ENCODE measurements at regions not wholly inside any gene's neighbourhood (a gene's known extent, or its start where the extent isn't known, plus 50 kb on each side); places are given as distances from the start of the nearest gene placed in this dataset.
"Not testable (repeated sequence)": the region's sequence is repeated elsewhere in the genome, so short reads cannot be mapped to it uniquely, and the experiment has no call there.

- no peak for DNase-seq (ENCODE audit: low spot score)
These were observed 744.8 kb upstream of the HS3ST1 start for GRCh38 chr4:12173496-12173895.

- no peak for DNase-seq (ENCODE audit: low spot score)
These were observed 743.7 kb upstream of the HS3ST1 start for GRCh38 chr4:12172198-12172973.

DNA sequence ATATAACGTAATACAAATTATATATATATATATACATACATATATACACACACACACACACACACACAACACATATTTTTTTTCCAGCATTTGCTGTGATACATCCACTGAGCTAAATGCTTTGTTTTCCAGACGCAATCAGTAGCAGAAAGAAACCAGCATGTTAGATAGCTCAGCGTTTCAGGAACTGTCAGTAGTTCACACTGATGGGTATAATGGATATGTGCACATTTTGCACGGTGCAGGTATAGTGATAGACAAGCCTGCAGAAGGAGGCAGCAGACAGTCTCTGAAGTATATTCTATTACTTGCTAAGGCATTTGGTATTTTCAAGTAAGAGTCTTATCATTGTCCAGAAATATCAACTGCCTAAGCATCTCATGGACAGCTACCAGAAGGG is 741.6 kb upstream of the HS3ST1 start:
- DNase-seq (ENCODE audit: low spot score), result no peak

DNA sequence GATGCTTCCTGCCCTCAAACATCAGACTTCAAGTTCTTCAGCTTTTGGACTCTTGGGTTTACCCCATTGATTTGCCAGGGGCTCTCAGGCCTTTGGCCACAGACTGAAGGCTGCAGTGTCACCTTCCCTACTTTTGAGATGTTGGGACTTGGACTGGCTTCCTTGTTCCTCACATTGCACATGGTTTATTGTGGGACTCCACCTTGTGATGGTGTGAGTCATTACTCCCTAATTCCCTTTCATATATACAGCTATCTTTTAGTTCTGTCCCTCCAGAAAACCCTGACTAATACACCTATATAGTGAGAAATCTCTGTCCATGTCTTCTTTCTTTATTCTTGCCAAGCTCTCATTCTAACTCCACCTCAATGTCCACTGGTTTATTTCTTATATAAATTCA is 736.9 kb upstream of the HS3ST1 start:
- no peak for DNase-seq (ENCODE audit: low spot score)

GRCh38 chr4:12146339-12146738 is 717.6 kb upstream of the HS3ST1 start:
- no peak for DNase-seq (ENCODE audit: low spot score)

DNA sequence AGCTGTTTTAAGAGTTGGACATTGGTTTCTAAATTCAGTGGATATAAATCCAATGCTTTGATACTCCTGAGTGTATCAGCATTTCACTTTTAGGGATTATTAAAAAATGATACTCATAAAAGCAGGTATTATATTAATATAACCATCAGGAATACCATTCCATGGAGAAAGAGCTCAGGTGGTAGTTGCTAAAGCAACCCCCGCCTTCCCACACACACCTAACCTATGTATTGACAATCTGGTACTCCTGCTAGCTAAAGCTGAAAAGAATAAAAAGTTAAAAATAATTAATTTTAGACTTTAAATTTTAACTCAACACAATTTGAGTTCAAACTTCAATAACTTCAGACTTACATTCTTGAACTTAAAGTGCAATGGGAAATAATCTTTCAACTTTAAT is 717.1 kb upstream of the HS3ST1 start:
- no peak for DNase-seq (ENCODE audit: low spot score)

- no peak for DNase-seq (ENCODE audit: low spot score)
These were observed 716.4 kb upstream of the HS3ST1 start for GRCh38 chr4:12145106-12145505.

- no peak for DNase-seq (ENCODE audit: low spot score)
These were observed 715.4 kb upstream of the HS3ST1 start for GRCh38 chr4:12144051-12144450.

GRCh38 chr4:12140864-12141263 is 712.2 kb upstream of the HS3ST1 start:
- no peak for DNase-seq (ENCODE audit: low spot score)

DNA sequence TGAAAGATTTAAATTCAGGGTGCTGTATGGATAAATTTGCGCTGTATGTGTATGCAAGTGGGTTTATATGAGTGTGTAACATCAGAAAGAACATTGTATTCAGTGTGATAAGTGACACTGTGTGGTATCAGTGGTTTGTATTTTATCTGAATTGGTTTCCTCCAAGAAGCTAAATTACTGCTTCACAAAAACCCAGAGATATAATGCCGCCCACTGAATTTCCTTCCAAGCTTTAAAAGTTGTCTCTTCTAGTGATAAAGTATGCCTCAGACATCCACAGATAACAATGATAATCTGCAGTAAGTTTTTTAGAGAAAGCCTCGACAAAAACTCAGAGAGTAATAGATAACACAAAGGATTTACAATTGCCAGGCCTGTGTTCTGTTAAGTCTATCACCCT is 710.6 kb upstream of the HS3ST1 start:
- no peak for DNase-seq (ENCODE audit: low spot score)

GRCh38 chr4:12138488-12138887 is 709.8 kb upstream of the HS3ST1 start:
- no peak for DNase-seq (ENCODE audit: low spot score)

DNA sequence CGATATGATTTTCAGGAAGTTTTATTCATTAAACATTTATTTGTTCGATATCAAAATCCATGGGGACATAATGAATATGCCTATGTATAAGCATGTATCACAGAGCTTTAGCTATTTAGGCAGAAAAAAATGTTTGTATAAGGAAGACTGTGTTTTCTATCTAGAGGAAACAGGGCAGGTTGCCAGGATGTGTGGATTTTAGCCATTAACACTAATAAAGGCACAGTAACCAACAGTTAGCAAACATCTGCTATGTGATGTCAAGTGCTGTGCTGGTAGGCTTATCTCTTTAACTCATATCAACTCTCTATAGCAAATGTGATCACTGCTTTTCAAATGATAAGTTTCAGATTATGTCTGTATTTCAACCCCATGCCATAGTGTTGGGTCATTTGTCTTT is 708.9 kb upstream of the HS3ST1 start:
- no peak for DNase-seq (ENCODE audit: low spot score)

- DNase-seq (ENCODE audit: low spot score), result no peak
These were observed 697.8 kb upstream of the HS3ST1 start for GRCh38 chr4:12126474-12126873.

- no peak for DNase-seq (ENCODE audit: low spot score)
These were observed 695.4 kb upstream of the HS3ST1 start for GRCh38 chr4:12124138-12124537.

DNA sequence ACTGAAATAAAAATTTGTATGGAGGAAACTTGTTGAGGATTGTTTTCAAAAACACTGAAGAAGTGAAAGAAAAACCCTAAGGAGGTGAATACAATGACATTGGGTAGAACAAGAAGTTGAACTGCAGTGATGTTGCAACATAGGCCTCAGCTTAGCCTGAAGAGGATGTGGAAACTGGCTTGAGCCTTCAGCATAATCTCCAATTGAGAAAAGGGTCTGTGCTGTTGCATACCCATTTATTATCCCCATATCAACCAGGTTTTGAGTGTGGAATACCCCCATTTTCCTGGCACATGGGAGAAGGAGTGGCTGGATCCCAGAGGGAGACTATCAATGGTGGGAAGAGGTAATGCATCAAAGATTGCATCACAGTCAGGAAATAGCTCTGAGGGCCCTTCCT is 695.0 kb upstream of the HS3ST1 start:
- no peak for DNase-seq (ENCODE audit: low spot score)

DNA sequence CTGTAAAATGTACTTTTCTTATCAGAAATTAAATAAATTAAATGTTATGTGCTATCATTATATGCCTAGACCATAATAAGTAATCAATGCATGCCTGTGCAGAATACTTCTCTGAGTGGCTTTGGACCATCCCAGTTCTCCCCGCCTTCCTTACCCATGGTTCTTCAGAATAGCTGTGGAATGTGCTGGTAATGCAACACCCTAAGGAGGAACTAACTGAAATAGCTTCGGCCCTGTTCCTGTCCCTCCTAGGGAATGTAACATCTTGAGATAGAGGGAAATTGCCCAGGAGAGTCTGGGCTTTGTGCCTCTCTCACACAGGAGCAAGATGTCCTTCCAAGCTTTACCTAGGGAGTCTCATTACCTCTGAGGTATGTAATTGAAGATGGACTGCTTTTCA is 693.6 kb upstream of the HS3ST1 start:
- DNase-seq (ENCODE audit: low spot score), result no peak

- no peak for DNase-seq (ENCODE audit: low spot score)
These were observed 692.3 kb upstream of the HS3ST1 start for GRCh38 chr4:12120968-12121367.

DNA sequence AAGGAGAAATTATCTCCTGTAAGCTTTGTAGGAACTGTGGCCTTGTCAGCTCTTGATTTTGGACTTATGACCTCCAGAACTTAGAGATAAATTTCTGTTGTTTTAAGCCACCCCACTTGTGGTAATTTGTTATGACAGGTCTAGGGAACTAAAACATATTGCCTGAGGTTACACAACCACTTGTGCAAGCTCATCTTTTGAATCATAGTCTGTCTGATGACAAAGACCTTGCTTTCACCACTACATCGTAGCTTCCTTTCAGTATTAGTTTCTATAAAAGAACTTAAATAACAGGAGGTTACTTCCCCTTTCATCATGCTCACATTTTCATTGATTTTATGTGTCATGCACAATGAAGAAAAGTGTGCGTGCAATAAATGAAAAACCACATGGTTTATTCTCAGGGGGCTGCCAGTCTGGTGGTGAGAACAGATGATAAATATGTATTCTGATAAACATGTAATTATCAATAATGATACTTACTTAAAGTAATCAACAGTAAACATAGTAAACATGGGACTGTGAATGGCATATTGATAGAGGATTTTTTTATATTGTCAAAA is 690.0 kb upstream of the HS3ST1 start:
- peak; percentile 22 for DNase-seq (ENCODE audit: low spot score)

DNA sequence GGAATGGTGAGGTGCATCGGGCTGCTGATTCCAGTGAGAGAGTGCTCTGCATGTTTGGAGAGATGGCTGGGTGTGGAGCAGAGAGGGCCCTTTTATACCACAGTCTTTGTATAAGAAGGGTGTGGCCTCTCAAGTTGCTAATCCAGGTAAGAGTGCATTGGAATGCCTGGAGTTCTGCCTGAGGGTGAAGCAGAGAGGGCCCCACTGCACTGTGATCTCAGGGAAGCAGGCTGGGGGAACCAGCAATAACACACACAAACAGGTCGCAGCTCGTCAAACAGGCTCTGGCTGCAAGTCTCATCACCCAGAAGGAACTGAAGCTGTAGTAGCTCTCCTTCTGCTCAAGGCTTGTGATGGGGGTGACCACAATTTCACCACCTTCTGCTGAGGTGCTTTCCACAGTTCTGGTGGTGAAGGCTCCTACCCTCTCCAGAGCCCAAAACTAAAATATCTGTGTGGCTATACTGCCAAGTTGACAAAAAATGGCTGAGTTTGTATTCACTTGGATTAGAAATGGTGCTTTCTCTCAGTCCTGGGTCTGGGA is 687.4 kb upstream of the HS3ST1 start:
- no peak for DNase-seq (ENCODE audit: low spot score)

GRCh38 chr4:12110627-12111026 is 681.9 kb upstream of the HS3ST1 start:
- no peak for DNase-seq (ENCODE audit: low spot score)

DNA sequence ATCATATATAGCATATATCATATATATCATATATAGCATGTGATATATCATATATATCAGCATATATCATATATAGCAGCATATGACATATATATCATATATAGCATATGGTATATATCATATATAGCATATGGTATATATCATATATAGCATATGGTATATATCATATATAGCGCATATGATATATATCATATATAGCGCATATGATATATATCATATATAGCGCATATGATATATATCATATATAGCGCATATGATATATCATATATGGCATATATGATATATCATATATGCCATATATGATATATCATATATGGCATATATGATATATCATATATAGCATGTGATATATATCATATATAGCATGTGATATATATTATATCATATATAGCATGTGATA is 680.4 kb upstream of the HS3ST1 start:
- not testable (repeated sequence) for DNase-seq (ENCODE audit: low spot score)

DNA sequence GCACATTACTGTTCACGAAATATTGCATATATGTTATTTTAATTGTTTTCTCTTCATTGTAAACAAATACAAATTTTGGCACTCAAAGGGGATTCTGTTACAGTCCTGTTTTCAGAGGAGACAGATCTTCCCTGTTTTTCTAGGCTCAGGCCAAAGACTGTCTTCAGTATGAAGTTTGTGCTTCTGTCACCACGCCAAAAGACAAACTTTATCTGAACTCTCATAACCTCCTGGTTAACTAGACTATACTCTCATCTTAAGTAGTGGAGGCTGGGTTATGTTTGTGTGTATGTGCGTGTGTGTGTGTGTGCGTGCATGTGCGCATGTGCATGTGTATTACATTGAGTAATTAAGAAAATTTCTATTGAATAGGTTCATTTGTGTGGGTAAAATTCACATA is 676.8 kb upstream of the HS3ST1 start:
- DNase-seq (ENCODE audit: low spot score), result no peak

GRCh38 chr4:12089920-12090319 is 661.2 kb upstream of the HS3ST1 start:
- DNase-seq (ENCODE audit: low spot score), result not testable (repeated sequence)

DNA sequence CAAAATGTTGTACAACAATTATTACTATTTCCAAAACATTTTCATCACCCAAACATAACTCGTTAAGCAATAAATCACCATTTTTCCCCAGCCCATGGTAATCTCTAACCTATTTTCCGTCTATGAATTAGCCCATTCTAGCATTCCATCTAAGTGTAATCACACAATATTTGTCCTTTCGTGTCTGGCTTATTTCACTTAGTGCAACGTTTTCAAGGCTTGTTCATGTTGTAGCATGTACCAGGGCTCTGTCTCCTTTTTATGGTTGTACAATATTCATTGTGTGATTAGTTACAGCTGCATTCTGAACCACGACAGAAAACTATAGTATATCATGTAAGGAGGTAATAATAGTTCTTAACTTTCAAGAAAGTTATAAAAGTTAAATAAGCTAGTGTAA is 656.0 kb upstream of the HS3ST1 start:
- DNase-seq (ENCODE audit: low spot score), result no peak
